ENCODE measurements at regions not wholly inside any gene's neighbourhood (a gene's known extent, or its start where the extent isn't known, plus 50 kb on each side); places are given as distances from the start of the nearest gene placed in this dataset.

GRCh38 chr4:54526560-54526959 lies 131.2 kb upstream of the KIT start:
- no peak overlapping the region for H3K4me3 ChIP-seq (ENCODE audit: low read depth, low read length)
- no peak for TF ChIP-seq CTCF (IDR thresholded peaks at IDR 0.05; ENCODE audit: low read depth, low read length)

- no peak overlapping the region for H3K4me3 ChIP-seq (ENCODE audit: low read depth, low read length)
- no peak for TF ChIP-seq CTCF (IDR thresholded peaks at IDR 0.05; ENCODE audit: low read depth, low read length)
These were observed 130.2 kb upstream of the KIT start for GRCh38 chr4:54527532-54527931.

GRCh38 chr4:54539500-54540029 lies 118.2 kb upstream of the KIT start:
- no peak for TF ChIP-seq CTCF (IDR thresholded peaks at IDR 0.05; ENCODE audit: low read depth, low read length)
- peak overlapping the region; percentile 51 for H3K4me3 ChIP-seq (ENCODE audit: low read depth, low read length)

GRCh38 chr4:54540931-54541330 lies 116.8 kb upstream of the KIT start:
- H3K4me3 ChIP-seq (ENCODE audit: low read depth, low read length), result no peak overlapping the region
- TF ChIP-seq CTCF (IDR thresholded peaks at IDR 0.05; ENCODE audit: low read depth, low read length), result no peak

GRCh38 chr4:54541426-54542118 lies 116.2 kb upstream of the KIT start:
- TF ChIP-seq CTCF (IDR thresholded peaks at IDR 0.05; ENCODE audit: low read depth, low read length), result no peak
- no peak overlapping the region for H3K4me3 ChIP-seq (ENCODE audit: low read depth, low read length)

GRCh38 chr4:54542119-54542438 lies 115.7 kb upstream of the KIT start:
- H3K4me3 ChIP-seq (ENCODE audit: low read depth, low read length), result no peak overlapping the region
- no peak for TF ChIP-seq CTCF (IDR thresholded peaks at IDR 0.05; ENCODE audit: low read depth, low read length)

GRCh38 chr4:54542540-54543041 lies 115.2 kb upstream of the KIT start:
- TF ChIP-seq CTCF (IDR thresholded peaks at IDR 0.05; ENCODE audit: low read depth, low read length), result no peak
- H3K4me3 ChIP-seq (ENCODE audit: low read depth, low read length), result no peak overlapping the region

All from WI38 (cell line).